Midbrain (tissue), 1 donor: ENCODE measurements at regions not wholly inside any gene's neighbourhood (a gene's known extent, or its start where the extent isn't known, plus 50 kb on each side); places are given as distances from the start of the nearest gene placed in this dataset.
A peak's percentile ranks its signal among the peaks of the same experiment; 100 is the strongest.

Source experiments
- DNase-seq: peaks from one replicate; lab custom pipeline; 2025; lab: John Stamatoyannopoulos, UW

DNA sequence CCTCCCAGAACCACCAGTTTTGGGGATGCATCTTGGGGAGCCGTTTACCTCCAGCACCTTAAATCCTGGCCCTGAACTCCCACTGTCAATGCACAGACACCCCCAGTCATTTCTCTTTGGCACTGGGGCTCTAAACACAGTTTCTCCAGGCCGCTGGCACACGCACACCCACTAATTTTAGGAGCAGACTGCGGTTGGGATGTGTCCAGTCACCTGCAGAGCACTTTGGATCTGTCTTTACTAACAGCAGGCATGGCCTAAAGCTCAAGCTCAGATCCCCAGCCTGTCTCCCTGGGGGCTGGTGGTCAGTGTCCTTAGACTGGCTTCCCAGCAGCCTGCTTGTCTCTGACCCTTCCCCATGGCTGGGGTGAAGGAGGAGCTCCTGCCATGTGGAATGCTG lies 49.9 kb downstream of the SYNE3 start:
- DNase-seq, result no peak

DNA sequence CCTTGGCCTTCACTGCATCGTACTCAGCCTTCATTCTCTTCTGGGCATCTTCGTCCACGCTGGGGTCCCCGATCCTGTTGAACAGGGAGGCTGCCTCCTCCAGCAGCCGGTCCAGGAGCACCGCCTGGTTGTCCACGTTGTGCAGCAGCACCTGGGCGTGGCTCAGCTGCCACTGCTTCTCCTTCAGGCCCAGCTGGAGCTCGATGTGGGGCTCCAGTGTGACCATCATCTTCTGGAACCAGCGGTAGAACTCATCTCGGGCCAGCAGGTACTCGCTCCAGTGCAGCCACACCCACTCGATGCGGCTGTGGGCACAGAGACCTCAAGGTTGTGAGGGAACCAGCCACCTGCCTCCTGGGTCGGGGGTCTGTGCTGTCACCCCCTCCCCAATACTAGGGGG lies 50.5 kb downstream of the SYNE3 start:
- DNase-seq, result no peak

DNA sequence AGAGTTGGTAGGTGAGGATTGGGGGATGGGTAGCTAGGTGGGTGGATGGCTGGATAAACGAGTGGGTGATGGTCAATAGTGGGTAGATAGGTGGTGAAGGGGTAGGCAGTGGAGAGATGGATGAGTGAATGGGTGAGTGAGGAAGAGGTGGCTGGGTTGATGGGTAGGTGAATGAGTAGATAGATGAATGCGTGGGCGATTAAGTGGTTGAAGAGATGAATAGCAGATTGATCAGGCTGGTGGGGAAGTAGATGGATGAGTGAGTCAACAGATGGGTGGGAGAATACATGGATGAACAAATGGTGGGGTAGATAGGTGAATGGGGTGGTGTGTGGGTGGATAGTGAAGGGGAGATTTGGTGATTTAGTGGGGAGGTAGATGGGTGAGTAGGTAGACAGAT lies 51.1 kb downstream of the SYNE3 start:
- DNase-seq, result no peak

DNA sequence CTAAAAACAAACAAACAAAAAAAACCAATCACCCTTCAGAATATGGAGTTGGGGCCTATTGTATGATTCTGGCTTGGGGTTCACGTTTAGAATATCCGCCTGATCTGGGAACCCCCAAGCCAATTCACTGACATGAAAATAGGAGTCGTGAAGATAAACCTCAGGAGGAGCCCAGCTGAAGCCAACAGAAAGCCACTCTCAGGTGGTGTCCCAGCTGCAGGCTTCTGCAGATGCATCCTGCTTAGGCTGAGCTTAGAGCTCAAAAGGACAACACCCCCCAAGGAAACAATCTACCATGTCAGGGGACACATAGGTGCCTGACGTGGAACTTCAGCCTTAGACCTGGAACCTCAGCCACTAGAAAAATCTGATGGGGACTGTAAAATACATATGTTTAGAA lies 51.9 kb downstream of the SYNE3 start:
- no peak for DNase-seq

DNA sequence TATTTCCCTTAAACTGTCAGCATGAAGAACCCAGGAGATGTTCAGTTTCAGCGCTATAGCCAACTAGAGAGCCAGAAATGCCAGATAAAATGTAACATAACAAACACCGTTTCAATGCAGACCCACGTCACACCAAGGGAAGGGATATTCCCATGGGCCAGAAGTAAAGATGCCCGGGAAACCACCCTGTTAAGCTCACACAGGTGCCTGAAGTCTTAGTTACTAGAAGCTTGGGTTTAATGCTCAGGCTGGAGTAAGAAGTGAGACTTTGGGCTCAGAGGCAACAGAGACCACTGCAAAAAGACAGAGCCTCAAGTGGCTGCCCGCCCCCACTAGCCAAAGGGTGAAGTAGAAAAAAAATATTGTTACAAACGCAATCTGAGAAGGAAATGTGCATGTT lies 52.3 kb downstream of the SYNE3 start:
- DNase-seq, result no peak

DNA sequence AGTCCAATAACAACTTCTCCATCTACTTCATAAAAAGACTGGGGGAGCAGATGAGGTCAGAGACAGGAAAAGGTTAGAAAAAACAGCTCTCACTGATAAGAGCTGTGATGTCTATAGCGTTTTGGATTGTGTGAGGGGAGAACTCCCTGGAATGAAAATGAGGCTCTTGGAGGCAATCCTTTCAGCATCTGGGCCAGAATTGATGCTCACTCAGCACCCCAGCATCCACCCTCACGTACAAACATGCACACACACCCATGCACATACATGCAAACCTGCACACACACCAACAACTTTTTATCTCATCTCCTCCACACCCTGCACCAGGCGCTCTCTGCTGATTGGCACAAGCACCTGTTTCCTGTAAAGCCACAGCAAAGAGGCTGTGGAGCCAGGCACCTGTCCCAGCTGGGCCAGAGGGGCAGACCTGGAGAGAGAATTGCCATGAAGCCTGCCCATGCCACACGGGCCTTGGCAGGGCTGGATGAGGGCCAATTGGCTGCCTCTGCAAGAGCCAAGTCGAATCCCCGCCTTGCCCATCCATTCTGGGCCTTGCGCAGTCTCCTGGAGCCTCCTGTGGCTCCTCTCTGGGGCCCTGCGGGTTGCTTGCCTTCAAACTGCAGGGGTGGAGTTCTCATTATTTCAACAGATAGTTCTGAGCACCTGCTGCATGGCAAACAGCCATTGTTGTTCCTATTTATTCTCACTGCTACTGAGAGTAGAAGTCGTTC lies 53.1 kb downstream of the SYNE3 start:
- DNase-seq, result no peak

DNA sequence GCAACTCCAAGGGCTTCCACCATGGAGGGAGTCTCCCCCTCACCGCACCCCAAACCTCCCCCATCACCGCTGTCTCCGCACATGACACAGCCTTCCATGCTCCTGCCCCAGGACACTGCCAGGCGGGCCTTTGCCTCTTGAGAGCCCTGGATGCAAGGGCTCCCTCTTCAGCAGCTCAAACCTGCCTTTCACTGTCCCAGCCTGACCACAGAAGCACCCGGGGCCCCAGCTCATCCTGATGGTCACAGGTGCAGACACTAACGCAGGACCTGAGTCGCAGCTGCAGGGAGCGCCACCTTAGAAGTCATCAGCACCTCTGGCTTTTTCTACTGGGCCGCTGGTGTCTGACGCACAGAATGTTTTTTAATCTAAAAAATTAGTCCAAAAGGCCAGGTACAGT lies 54.0 kb downstream of the SYNE3 start:
- DNase-seq, result no peak

DNA sequence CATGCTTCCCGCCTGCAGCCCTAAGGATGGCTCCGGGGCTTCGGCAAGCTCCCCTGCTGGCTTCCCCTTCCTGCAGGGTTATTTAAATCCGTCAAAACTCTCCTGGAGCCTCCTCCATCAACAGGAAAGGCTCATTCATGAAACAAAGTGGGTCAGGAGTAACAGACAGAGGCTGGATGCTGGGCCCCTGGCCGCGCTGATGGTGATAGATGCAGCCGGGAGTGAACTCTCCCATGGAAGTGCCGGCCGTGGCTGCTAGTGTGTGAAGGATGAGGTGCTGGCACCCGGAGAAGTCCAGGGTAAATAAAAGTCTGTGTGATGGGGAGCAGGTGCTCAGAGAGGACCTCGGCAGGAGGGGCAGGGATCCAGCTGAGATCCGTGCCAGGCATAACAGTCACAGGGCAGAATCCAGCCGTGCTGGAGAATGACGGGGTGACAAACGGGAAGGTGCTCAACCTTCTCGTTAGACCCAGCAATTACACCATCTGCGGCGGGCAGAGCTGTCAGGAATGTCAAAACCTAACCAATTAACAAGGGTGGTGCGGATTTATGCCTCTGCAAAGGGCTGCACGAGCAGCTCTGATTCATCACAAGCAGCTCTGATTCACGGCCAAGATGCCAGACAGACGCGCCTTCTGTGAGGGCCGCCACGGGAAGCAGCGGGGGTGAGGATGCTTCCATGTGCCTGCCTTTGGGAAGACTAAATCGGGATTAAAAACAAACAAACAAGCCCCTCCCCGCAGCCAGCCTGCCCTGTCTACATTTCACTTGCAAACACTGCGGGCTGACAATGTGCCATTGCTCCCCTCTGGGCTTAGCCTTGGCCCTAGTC lies 55.6 kb downstream of the SYNE3 start:
- DNase-seq, result peak; percentile 51

DNA sequence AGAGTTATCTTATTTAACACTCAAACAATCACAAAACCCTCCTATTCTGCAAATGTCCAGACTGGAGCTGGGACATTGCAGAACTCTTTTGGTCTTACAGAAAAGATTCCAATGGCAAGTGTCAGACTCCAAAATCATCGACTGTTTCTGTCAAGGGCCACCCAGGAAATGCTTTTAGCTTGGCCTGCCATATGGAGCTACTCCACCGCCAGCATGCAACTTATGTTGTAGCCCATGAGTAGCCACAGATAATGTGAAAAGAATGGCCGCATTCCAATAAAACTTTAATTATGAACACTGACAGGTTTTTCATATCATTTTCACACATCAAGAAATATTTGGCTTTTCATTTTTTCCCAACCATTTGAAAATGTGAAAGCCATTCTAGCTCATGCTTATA lies 57.5 kb downstream of the SYNE3 start:
- no peak for DNase-seq

DNA sequence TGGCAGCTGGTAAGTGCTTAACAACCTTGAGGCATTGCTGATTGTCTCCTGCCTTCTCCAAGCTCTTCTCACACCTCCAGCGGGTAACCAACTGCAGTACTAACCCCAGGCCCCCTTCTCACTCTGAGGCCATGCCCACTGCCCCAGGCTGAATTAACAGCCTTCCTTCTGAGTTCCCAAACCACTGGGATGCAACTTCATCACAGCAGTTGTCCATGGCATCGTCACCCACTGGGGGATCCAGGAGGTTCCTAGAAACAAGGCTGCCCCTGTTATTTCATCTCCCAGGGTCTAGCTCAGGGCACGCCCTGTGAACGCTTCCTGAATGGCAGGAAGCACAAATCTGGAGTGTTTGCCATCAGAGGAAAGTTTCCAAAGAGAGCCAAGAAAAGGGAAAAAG lies 58.0 kb downstream of the SYNE3 start:
- DNase-seq, result no peak

DNA sequence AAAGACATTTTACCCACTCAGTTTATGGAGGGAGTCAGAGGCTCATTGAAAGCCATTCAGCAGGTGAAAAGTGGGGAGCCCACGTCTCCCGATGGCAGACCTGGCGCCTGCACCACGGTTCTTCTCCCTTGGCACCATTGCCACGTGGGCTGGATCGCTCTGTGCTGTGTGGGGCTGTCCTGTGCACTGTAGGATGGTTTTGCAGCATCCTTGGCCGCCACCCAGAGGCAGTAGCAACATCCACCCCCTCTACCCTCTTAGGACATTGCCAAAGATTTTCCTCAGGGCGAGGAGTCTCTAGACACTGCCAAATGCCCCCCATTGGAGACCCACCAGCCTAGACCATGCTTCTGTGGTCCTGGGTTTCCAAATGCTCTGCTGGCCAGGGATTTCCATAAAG lies 60.2 kb downstream of the SYNE3 start:
- no peak for DNase-seq

DNA sequence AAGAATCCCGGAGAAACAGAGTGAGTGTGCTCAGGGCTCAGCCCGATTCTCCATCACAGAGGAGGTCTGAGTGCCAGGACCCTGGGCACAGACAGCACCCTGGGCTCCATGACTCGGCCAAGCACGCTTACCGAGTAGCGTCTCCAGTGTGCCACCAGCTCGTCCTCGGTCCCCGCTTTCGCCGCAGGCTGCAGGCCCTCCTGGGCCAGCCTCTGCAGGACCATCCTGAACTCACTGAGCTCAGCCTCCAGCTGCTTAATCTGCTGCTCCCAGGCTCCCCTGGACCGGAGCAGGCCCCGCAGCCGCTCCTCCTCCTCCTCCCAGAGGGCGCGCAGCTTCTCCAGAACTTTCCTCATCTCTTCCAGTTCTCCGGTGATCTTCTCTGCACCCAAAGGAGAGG lies 61.2 kb downstream of the SYNE3 start:
- DNase-seq, result no peak

DNA sequence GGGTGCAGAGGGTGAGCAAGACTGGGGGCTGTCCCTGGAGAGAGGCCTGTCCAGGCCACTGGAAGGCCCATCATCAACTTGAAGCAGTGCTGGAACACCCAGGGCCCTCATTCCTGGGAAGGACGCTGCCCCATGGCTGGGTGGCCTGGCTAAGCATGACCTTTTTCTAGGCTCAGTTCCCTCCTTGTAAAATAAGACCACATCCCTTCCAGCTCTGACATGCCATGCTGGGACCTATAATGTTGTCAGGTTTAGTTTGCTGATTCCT lies 62.8 kb downstream of the SYNE3 start:
- no peak for DNase-seq

DNA sequence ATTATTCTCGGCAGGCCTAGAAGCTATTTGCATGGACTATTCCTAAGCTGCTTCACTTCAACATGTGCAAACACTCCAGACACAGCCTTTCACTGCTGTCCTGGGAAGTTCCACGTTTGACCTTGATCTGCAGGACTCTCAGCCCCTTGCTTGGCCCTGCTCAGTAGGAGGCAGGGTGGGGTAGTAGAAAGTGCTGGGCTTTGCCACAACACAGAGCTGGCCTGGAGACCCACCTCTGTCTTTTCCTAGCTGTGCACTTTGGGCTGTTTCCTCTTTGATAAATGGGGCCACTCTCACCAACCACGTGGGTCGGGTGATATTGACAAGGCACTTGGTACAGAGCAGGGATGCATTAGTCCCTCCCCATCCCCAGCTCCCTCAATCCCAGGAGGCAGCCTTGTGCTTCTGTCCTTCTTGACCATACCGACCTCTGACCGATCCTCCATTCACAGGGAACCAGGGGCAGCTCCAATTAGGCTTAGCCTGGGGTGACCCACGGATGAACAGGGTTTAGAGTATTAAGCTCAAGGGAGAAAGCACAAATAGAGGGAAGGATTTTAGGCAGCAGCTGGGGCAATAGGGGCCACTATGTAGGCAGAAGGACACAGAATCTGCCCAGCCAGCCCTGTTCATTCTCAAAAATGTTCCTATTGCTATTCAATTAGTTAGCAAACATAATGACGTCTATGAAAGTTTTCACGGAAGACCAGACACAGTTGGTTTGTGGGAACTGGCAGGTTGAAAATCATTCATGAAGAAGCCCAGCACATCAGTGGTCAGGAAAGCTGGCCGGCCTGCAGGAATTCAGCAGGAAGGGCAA lies 63.3 kb downstream of the SYNE3 start:
- DNase-seq, result no peak

DNA sequence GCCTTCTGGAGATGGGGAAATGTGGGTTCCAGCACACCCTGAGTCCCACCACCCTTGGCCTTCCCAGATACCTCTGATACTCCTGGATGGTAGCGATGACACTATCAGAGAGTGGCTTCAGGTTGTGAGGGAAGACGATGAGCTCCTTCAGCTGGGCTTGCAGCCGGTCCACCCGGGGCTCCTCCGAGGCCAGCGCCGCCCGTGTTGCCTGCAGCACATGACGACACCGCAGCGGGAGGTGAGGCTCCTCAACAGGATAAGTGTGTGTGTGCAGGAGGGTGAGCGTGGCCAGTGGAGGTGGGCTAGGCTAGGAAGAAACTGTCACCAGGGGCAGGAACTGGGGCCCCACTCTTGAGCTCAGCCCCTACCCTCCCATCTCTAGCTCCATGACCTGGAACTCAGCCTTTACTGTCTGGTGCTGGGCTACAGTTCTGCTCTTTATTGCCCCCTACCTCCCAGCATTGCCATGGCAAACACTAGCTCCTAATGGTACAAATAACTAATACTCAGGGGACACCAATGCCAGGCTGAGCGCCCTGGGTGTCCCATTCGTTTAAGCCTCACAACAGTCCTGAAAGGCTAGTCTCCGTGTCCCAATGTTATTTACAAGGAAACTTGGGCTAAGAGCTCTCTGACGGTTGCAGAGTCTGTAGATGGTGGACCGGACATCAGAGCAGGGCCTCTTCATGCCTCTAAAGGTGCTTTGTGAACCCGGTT lies 64.1 kb downstream of the SYNE3 start:
- DNase-seq, result peak; percentile 46

DNA sequence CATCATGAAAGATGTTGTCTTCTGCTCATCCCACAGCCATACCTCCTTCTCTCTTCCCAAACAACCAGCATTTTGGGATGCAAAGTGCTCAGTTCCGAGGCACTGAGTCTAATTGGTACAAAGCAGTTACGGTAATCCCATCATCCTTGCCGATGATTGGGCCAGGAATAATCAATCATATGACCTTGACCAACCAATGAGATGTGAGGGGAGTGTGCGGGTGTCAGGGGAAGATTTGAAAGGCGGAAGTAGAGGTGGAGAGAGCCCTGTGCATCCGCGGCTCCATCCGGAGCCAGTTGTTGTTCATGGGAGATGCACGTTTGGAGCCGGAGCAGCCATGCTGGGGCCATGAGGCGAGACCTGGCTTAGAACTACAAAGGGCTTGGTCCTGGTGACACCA lies 67.3 kb downstream of the SYNE3 start:
- DNase-seq, result no peak

DNA sequence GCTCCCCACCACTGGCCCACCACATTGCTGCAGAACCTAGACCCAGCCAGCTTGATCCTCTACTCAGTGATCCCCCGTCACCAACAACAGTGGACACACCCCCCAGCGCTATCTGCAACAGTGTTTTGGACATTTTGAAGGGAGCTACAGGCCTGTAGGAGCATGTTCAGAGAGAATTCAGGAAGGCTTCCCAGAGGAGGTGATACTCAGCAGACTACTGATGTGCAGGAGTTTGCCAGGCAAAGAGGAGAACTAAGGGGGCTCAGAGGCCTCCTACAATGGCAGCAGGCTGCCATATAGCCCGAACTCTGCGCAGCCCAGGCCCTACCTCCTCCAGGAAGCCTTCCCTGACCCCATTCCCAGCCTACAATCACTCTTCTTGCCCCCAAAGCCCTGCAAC lies 70.0 kb downstream of the SYNE3 start:
- DNase-seq, result no peak

DNA sequence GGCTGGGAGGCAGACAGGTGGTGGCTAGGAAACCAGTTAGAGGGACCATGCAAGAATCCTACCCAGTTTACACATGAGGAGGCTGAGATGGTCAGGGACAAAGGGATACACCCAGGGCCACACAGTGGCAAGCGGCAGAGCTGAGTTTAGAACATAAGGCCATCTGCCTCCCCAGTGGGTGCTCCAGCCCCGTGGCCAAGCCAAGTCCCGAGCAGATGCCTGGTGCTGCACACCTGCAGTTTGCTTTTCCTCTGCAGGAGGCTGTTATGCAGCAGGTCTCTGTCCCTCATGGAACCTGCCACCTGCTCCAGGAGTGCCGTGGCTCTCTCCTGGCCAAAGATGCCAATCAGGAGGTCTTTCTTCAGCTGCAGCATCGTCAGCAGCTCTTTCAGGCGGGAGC lies 70.8 kb downstream of the SYNE3 start:
- DNase-seq, result no peak

DNA sequence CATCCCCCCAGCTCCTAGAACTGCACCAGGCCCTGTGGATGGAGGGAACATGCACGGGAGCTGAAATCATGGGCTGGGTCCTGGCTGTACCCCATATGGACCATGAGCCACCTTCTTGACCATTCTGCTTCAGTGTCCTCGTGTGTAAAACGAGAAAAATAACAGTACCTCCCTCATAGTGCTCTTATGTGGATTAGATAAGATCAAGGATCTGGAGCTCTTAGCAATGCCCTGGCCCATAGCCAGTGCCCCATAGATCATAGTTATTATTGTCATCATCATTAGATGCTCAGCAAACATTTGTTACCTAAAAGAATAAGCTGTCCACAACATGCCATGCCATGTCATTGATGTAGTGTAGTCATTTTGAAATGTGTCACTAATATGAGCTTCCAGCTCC lies 71.3 kb downstream of the SYNE3 start:
- no peak for DNase-seq

DNA sequence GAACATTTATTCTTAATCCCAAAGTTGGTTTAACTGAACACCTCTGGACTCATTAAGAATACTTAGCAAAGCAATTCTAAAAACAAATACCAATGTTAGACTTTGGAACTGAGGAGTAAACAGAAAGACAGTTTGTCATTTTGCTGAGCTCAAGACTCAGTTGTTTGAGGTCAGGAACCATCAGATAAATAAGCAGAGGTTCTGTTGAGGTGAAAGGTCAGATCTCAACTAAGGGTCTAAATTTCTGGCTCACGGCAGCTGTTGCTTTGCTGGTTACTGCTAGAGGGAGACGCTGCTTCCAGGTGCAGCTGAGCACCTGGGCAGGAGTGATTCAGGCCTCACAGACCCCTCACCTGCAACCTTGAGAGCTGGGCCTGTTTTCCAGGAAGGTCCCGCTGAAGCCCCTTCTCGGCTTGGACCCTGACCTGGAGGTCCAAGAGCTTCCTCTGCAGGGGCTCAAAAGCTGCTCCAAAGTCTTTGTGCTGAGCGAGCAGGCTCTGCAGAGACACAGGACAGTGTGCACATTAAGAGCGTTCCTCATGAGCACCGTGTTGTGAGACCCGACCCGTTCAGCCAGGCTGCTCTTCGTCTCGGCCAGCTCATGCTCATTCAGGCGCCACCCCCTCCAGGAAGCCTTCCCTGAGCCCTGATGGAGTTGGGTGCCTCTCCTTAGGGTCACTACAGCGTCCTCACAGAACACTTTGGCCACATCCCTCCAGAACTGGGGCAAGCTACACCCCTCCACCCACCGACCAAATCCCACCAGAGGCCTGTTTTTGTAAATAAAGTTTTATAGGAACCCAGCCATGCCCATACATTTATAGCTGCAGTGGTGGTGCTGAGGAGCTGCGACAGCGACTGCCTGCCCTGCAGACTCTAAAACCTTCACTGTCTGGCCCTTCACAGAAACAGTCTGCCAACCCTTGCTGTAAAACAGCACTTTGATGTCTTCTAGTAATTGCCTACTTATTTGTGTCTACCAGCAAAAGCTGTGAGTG lies 72.0 kb downstream of the SYNE3 start:
- no peak for DNase-seq

DNA sequence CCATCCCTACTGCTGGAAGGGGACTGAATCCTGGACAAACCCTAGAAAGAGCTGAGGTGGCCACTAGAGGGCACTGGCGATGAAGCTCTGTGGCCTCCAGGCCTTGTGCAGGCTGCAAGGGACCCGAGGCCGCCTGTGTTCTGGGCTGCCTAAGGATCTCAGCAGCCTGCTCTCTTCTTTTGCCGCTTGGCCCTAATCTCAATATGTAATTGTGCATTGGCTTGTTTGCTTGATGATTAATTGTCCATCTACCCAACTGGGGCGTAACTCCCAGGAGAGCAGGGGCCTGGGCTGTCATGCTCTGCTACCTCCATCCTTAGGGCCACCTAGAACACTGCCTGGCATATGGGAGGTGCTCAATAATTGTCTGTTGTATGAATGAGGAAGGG lies 73.8 kb downstream of the SYNE3 start:
- DNase-seq, result peak; percentile 89
